Thoracic aorta (tissue), 2 donors: ENCODE measurements at regions not wholly inside any gene's neighbourhood (a gene's known extent, or its start where the extent isn't known, plus 50 kb on each side); places are given as distances from the start of the nearest gene placed in this dataset.
"Not testable (repeated sequence)": the region's sequence is repeated elsewhere in the genome, so short reads cannot be mapped to it uniquely, and the experiment has no call there.

Experiments
- ATAC-seq: fragments of 150-250 bp; one replicate; pipeline ENCODE4 v1.8.0; 2017; ENCODE audit warnings: low read depth; ENCODE audit not compliant: insufficient number of reproducible peaks, low FRiP score
- DNase-seq: peaks from one replicate; pipeline ENCODE4 v3.0.0-alpha.2; 2020; ENCODE audit warnings: low spot score
- H3K27ac ChIP-seq, 2 donors: fragments of 200-600 bp; sonication (generic); 1 replicate in 1 of 2; 2 replicates in 1 of 2; pipeline ENCODE4 v1.5.1; 2016; ENCODE audit warnings: mild to moderate bottlenecking in 2 of 2, moderate library complexity in 2 of 2
- H3K27me3 ChIP-seq: fragments of 200-600 bp; sonication (generic); replicated peaks from 2 replicates; pipeline ENCODE4 v1.6.0; 2016; ENCODE audit warnings: mild to moderate bottlenecking; ENCODE audit not compliant: insufficient read depth
- H3K36me3 ChIP-seq: fragments of 200-600 bp; sonication (generic); one replicate; pipeline ENCODE4 v1.5.1; 2016
- H3K4me1 ChIP-seq, 2 donors: fragments of 200-600 bp; sonication (generic); 1 replicate in 1 of 2; 2 replicates in 1 of 2; pipeline versions ENCODE4 v1.5.1 to v1.6.0; 2016; ENCODE audit warnings: low read depth in 2 of 2, mild to moderate bottlenecking in 1 of 2; ENCODE audit not compliant: control insufficient read depth in 1 of 2
- H3K4me3 ChIP-seq: fragments of 200-600 bp; sonication (generic); 2 replicates; pipeline ENCODE4 v1.5.1; 2016; ENCODE audit warnings: mild to moderate bottlenecking
- H3K9me3 ChIP-seq: fragments of 200-600 bp; sonication (generic); 2 replicates; pipeline ENCODE4 v1.5.1; 2016
- TF ChIP-seq, protein P1 (sequence below): fragments of 200-600 bp; sonication (generic); IDR thresholded peaks from one replicate; pipeline ENCODE4 v1.5.1; 2019; ENCODE audit warnings: antibody characterized with exemption

DNA sequence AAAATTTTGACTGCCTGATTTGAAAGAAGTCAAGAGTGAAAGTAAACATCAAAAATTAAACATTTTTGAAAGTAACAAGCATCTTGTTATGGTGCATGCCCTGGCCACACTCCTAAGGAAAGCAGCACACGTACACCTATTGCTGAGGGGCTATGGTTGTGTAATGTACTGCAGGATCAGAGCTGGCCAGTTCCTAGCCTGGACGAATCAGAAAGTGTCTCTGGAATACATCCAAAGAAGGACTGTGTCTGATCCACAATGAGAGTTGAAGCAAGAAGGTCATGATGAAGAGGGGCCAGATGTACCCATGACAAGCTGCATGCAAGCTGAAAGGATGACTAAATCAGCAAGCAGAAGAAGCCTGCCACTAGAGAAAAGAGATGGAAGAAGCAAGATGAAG is 618.2 kb downstream of the TLE1 start:
- Histone ChIP-seq H3K27ac (no peak overlapping the region), H3K4me1 (no peaks in the 10 kb centered on the region), H3K36me3 (no peaks in the 10 kb centered on the region), H3K4me3 (no peak overlapping the region), H3K27me3 (no peaks in the 10 kb centered on the region), H3K9me3 (no peaks in the 10 kb centered on the region)
- ATAC-seq (no peak), DNase-seq (no peak)
- TF ChIP-seq, protein P1, sequence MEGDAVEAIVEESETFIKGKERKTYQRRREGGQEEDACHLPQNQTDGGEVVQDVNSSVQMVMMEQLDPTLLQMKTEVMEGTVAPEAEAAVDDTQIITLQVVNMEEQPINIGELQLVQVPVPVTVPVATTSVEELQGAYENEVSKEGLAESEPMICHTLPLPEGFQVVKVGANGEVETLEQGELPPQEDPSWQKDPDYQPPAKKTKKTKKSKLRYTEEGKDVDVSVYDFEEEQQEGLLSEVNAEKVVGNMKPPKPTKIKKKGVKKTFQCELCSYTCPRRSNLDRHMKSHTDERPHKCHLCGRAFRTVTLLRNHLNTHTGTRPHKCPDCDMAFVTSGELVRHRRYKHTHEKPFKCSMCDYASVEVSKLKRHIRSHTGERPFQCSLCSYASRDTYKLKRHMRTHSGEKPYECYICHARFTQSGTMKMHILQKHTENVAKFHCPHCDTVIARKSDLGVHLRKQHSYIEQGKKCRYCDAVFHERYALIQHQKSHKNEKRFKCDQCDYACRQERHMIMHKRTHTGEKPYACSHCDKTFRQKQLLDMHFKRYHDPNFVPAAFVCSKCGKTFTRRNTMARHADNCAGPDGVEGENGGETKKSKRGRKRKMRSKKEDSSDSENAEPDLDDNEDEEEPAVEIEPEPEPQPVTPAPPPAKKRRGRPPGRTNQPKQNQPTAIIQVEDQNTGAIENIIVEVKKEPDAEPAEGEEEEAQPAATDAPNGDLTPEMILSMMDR = no peak

DNA sequence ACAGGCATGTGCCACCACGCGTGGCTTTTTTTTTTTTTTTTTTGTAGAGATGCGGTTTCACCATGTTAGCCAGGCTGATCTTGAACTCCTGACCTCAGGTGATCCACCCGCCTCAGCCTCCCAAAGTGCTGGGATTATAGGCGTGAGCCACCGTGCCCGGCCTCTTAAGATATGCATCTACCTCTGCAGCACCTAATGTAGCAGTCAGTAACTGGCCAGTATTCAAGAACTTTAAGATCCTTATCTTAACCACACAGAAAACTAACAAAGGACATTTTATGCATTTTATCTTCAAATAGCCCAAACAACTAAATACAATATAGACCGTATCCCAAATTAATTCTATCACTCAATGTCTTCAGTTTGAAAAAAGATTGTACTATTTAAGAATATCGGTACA is 618.7 kb downstream of the TLE1 start:
- TF ChIP-seq, protein P1 = no peak

DNA sequence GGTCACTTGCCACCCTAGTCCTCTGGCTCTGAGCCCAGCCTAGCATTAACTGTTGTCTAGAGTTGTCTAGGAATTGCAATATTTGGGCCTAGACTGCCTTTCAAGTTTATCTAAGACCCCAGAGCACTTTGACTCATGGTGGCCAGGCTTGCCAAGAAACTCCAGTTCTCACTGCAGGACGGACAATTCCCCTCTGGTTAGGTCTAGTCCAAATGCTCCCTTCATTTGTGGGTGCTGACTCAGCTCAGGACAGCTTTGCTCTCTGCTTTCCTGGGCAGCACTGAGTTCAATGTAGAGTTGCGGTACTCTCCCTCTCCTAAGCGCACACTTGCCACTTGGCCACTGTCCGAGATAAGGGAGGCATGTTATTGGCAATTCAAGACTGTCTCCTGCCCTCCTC is 619.4 kb downstream of the TLE1 start:
- ATAC-seq = no peak
- TF ChIP-seq, protein P1 = no peak

More for the DNA sequence above, 618.7 kb downstream of the TLE1 start:
- no peak for ATAC-seq
- Histone ChIP-seq H3K9me3 (no peaks in the 10 kb centered on the region), H3K4me3 (no peak overlapping the region), H3K27ac (no peak overlapping the region), H3K4me1 (no peaks in the 10 kb centered on the region), H3K36me3 (no peaks in the 10 kb centered on the region), H3K27me3 (no peaks in the 10 kb centered on the region)
- DNase-seq = no peak

DNA sequence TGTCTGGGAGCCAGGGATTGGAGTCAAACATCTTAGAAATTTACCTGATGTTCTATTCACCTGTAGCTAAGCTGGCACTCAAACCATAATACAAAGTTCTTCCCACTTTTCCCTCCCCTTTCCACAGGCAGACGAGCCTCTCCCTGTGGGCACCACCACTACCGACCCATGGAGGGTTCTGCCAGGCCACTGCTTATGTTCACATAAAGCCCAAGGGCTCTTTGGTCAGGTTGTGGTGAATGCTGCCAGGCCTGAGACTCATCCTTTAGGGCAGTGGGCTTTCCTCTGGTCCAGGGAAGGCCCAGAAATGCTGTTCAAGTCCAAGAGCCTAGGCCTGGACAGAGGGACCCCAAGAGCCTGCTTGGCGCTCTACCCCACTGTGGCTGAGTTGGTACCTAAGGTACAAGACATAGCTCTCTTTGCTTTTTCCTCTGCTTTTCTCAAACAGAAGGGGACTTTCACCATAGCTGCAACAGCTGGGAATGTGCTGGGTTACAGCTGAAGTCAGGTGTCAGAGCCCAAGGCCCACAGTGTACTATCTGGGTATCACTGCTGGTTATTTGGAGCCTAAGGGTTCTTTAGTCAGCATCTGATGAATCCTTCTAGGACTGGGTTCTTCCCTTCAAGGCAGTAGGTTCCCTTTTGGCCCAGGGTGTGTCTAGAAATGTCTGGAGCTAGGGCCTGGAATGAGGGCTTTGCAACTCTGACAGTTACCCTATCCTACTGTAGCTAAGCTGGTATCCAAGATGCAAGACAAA is 620.1 kb downstream of the TLE1 start:
- DNase-seq (no peak), ATAC-seq (no peak)
- Histone ChIP-seq H3K4me1 (no peaks in the 10 kb centered on the region), H3K9me3 (no peaks in the 10 kb centered on the region), H3K36me3 (no peaks in the 10 kb centered on the region), H3K27ac (no peak overlapping the region), H3K27me3 (no peaks in the 10 kb centered on the region), H3K4me3 (no peak overlapping the region)
- TF ChIP-seq, protein P1 = no peak

More for the DNA sequence above, 619.4 kb downstream of the TLE1 start:
- no peak for DNase-seq
- no peak overlapping the region for H3K27ac ChIP-seq
- no peak overlapping the region for H3K4me3 ChIP-seq
- no peaks in the 10 kb centered on the region for H3K4me1 ChIP-seq
- no peaks in the 10 kb centered on the region for H3K9me3 ChIP-seq
- H3K27me3 ChIP-seq = no peaks in the 10 kb centered on the region
- H3K36me3 ChIP-seq = no peaks in the 10 kb centered on the region

DNA sequence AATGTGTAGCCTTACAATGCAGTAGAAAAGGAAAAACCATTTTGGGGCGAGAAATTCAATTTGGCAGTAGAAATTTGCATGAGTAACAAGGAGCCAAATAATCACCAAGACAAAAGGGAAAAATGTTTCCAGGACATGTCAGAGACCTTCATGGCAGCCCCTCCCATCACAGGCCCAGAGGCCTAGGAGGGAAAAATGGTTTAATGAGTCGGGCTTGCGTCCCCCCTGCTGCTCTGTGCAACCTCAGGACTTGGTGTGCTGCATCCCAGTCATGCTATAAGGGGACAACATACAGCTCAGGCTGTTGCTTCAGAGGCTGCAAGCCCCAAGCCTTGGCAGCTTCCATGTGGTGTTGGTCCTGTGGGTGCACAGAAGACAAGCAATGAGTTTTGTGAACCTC is 626.4 kb downstream of the TLE1 start:
- not testable (repeated sequence) for ATAC-seq, H3K27ac ChIP-seq, H3K27me3 ChIP-seq, DNase-seq, H3K36me3 ChIP-seq, H3K4me3 ChIP-seq, H3K4me1 ChIP-seq, H3K9me3 ChIP-seq

DNA sequence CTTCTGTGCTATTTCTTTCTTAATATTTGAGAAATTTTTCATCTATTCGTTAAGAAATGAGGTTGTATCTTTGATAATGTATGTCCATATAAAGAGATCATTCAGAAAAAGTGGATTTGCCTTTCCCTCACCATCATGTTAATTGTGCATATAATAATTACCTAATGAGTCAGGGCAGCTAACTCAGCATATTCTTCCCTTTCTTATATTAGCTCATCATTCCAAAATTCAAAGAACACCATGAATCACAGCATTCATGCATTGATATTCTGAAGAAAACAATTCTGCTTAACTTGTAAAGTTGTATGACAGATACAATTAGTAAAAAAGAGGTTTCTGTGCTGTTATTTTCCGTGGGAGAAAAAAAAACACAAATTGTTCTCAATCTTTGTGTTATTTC is 630.6 kb downstream of the TLE1 start:
- H3K36me3 ChIP-seq = no peaks in the 10 kb centered on the region
- DNase-seq (no peak), ATAC-seq (no peak)
- H3K4me1 ChIP-seq = no peaks in the 10 kb centered on the region
- H3K9me3 ChIP-seq = peaks cover 5% of the 10 kb centered on the region
- no peak overlapping the region for H3K27ac ChIP-seq
- TF ChIP-seq, protein P1 = no peak
- H3K4me3 ChIP-seq = no peak overlapping the region
- no peaks in the 10 kb centered on the region for H3K27me3 ChIP-seq
